Neuronal stem cell (in vitro differentiated cells): ENCODE measurements at regions not wholly inside any gene's neighbourhood (a gene's known extent, or its start where the extent isn't known, plus 50 kb on each side); places are given as distances from the start of the nearest gene placed in this dataset.

Experiments
- DNase-seq: peaks from one replicate; pipeline ENCODE4 v3.0.0-alpha.2; 2013; ENCODE audit warnings: low spot score
- H2AFZ ChIP-seq: one replicate; pipeline ENCODE4 v1.6.1; 2013; ENCODE audit warnings: mild to moderate bottlenecking, low read length, inconsistent platforms
- H2AK5ac ChIP-seq: 2 replicates; pipeline ENCODE4 v1.6.1; 2013; ENCODE audit warnings: low read depth, mild to moderate bottlenecking, inconsistent platforms, low read length, moderate library complexity, mixed read lengths
- H2BK120ac ChIP-seq: 2 replicates; pipeline ENCODE4 v1.6.1; 2013; ENCODE audit warnings: low read depth, mild to moderate bottlenecking, inconsistent platforms, low read length, moderate library complexity, mixed read lengths
- H2BK12ac ChIP-seq: one replicate; pipeline ENCODE4 v1.6.1; 2013; ENCODE audit warnings: low read length, inconsistent platforms
- H2BK15ac ChIP-seq: 2 replicates; pipeline ENCODE4 v1.6.1; 2013; ENCODE audit warnings: mild to moderate bottlenecking, low read length, inconsistent platforms, mixed read lengths
- H2BK5ac ChIP-seq: one replicate; pipeline ENCODE4 v1.6.1; 2013; ENCODE audit warnings: inconsistent platforms, mild to moderate bottlenecking, low read length, moderate library complexity
- H3K14ac ChIP-seq: one replicate; pipeline ENCODE4 v1.6.1; 2013; ENCODE audit warnings: low read length, inconsistent platforms
- H3K18ac ChIP-seq: 2 replicates; pipeline ENCODE4 v1.6.1; 2013; ENCODE audit warnings: low read length, inconsistent platforms
- H3K23ac ChIP-seq: 2 replicates; pipeline ENCODE4 v1.6.1; 2013; ENCODE audit warnings: low read depth, mild to moderate bottlenecking, mixed read lengths, low read length, inconsistent platforms; ENCODE audit not compliant: poor library complexity
- H3K27ac ChIP-seq: replicated peaks from 3 replicates; pipeline ENCODE4 v1.5.1; 2013; ENCODE audit warnings: low read length, inconsistent platforms
- H3K27me3 ChIP-seq, 3 experiments: 2 replicates each; pipeline ENCODE4 v1.6.1; 2013; ENCODE audit warnings: low read length in 3 of 3, mild to moderate bottlenecking in 2 of 3, inconsistent platforms in 1 of 3, low read depth in 1 of 3, mixed read lengths in 1 of 3, moderate library complexity in 1 of 3; ENCODE audit not compliant: control insufficient read depth in 3 of 3, insufficient read depth in 3 of 3
- H3K36me3 ChIP-seq, 2 donors: replicated peaks in 1 of 2; 2 replicates each; pipeline ENCODE4 v1.6.1; 2013; ENCODE audit warnings: low read length in 2 of 2; ENCODE audit not compliant: control insufficient read depth in 2 of 2, insufficient read depth in 2 of 2
- H3K4ac ChIP-seq: 2 replicates; pipeline ENCODE4 v1.6.1; 2013; ENCODE audit warnings: inconsistent platforms, mild to moderate bottlenecking, low read length, moderate library complexity
- H3K4me1 ChIP-seq, 2 donors: 1 replicate in 1 of 2; 2 replicates in 1 of 2; pipeline ENCODE4 v1.6.1; 2013; ENCODE audit warnings: low read length in 2 of 2, low read depth in 1 of 2; ENCODE audit not compliant: control insufficient read depth in 2 of 2, insufficient read depth in 1 of 2
- H3K4me2 ChIP-seq: one replicate; pipeline ENCODE4 v1.6.1; 2013; ENCODE audit warnings: mild to moderate bottlenecking, low read length, inconsistent platforms; ENCODE audit not compliant: insufficient read depth, poor library complexity, severe bottlenecking
- H3K4me3 ChIP-seq, 2 donors: 2 replicates each; pipeline ENCODE4 v1.5.1; 2013; ENCODE audit warnings: low read length in 2 of 2, mild to moderate bottlenecking in 2 of 2, inconsistent platforms in 1 of 2, moderate library complexity in 1 of 2
- H3K79me1 ChIP-seq: one replicate; pipeline ENCODE4 v1.6.1; 2013; ENCODE audit warnings: low read depth, mild to moderate bottlenecking, inconsistent platforms, low read length, moderate library complexity
- H3K9ac ChIP-seq: one replicate; pipeline ENCODE4 v1.6.1; 2013; ENCODE audit warnings: mild to moderate bottlenecking, low read depth, low read length, inconsistent platforms; ENCODE audit not compliant: poor library complexity
- H3K9me3 ChIP-seq, 2 donors: replicated peaks in 1 of 2; 2 replicates each; pipeline versions ENCODE3 to v1.6.1; 2013; ENCODE audit warnings: low read length in 2 of 2, mild to moderate bottlenecking in 2 of 2, inconsistent platforms in 1 of 2, low read depth in 1 of 2, mixed read lengths in 1 of 2, moderate library complexity in 1 of 2; ENCODE audit not compliant: control insufficient read depth in 2 of 2, insufficient read depth in 1 of 2
- H4K8ac ChIP-seq: one replicate; pipeline ENCODE4 v1.6.1; 2013; ENCODE audit warnings: low read depth, mild to moderate bottlenecking, inconsistent platforms, low read length, moderate library complexity
- H4K91ac ChIP-seq: one replicate; pipeline ENCODE4 v1.6.1; 2013; ENCODE audit warnings: low read length, low read depth, mild to moderate bottlenecking, inconsistent platforms; ENCODE audit not compliant: poor library complexity
- WGBS, 2 donors: extraction: QIAGEN DNeasy Blood & Tissue Kit; methylation state at CpG; one replicate each; pipeline ENCODE4 v1.1.7; 2013; ENCODE audit warnings: missing lambda C conversion rate in 2 of 2, mixed read lengths in 1 of 2; ENCODE audit not compliant: insufficient read length in 2 of 2, insufficient replicate concordance in 1 of 2; ENCODE audit errors: extremely low coverage in 2 of 2; 5-methylcytosine and 5-hydroxymethylcytosine counted together

DNA sequence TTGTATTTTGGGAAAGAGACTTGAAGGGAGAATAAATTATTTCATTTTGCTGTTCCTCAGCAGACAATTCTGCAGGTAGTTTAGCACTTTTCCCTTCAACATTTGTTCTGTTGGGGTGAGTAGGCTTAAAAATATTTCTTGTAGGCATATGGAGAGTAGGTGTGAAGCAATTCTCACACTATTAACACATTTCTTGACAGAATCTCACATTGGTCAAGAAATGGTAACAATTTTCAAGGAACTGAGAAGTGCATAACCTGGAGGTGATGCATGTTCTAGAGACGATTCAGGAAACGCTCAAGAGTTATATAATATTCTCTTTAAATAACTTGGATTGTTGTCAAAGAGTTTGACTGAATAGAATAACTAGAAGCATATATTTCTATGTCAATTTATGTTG lies 658.2 kb downstream of the STIM2 start:
- H3K4ac ChIP-seq: no peak overlapping the region
- H2AK5ac ChIP-seq: no peak overlapping the region
- no peak overlapping the region for H4K8ac ChIP-seq
- H3K79me1 ChIP-seq: no peaks in the 10 kb centered on the region
- no peak overlapping the region for H4K91ac ChIP-seq
- WGBS, 2 donors: no CpG with 5 or more reads among the region's 2 CpGs
- no peak overlapping the region for H3K18ac ChIP-seq
- H2BK15ac ChIP-seq: no peak overlapping the region
- no peak overlapping the region for H3K14ac ChIP-seq
- H3K27ac ChIP-seq: no peak overlapping the region
- H3K9me3 ChIP-seq: no peaks in the 10 kb centered on the region
- H3K9ac ChIP-seq: no peak overlapping the region
- no peak overlapping the region for H2BK12ac ChIP-seq
- no peak overlapping the region for H2AFZ ChIP-seq
- H2BK120ac ChIP-seq: no peak overlapping the region
- no peak for DNase-seq
- no peak overlapping the region for H3K4me3 ChIP-seq
- no peaks in the 10 kb centered on the region for H3K36me3 ChIP-seq
- no peaks in the 10 kb centered on the region for H3K27me3 ChIP-seq
- peaks cover 0 to 1% of the 10 kb centered on the region in 2 donors for H3K4me1 ChIP-seq
- H3K4me2 ChIP-seq: no peak overlapping the region
- H2BK5ac ChIP-seq: no peak overlapping the region
- no peak overlapping the region for H3K23ac ChIP-seq

DNA sequence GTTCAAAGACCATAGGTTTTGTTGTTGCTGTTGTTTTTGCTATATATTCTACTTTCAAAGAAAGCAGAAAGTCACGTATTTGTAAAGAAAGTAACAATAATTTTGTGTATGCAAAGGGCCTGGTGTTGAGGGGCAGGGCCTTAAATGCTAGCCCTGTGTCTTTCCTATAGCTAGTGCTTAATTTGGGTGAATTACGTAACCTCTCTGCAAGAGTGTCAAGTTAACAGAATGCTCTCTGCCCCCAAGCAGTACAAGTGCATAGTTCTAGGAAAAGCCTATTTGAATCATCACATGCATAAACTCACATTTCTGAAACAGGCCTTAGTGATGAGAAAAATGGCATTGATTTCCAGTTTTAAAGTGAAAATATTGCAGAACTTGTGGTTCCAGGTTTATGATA lies 663.6 kb downstream of the STIM2 start:
- no peak overlapping the region for H4K8ac ChIP-seq
- H3K4me1 ChIP-seq: peaks cover 0 to 2% of the 10 kb centered on the region in 2 donors
- H3K4me3 ChIP-seq: no peak overlapping the region
- no peak overlapping the region for H3K18ac ChIP-seq
- no peak overlapping the region for H3K9ac ChIP-seq
- H2BK5ac ChIP-seq: no peak overlapping the region
- peak overlapping the region; percentile 11 for H2AFZ ChIP-seq
- no peak overlapping the region for H3K14ac ChIP-seq
- no peak overlapping the region for H4K91ac ChIP-seq
- DNase-seq: no peak
- no peaks in the 10 kb centered on the region for H3K36me3 ChIP-seq
- no peaks in the 10 kb centered on the region for H3K27me3 ChIP-seq
- H3K23ac ChIP-seq: no peak overlapping the region
- no peaks in the 10 kb centered on the region for H3K9me3 ChIP-seq
- H3K4me2 ChIP-seq: no peak overlapping the region
- no peak overlapping the region for H2BK12ac ChIP-seq
- no peaks in the 10 kb centered on the region for H3K79me1 ChIP-seq
- H3K27ac ChIP-seq: no peak overlapping the region
- H2BK120ac ChIP-seq: no peak overlapping the region
- no CpG with 5 or more reads among the region's 2 CpGs for WGBS, 2 donors
- no peak overlapping the region for H2AK5ac ChIP-seq
- H2BK15ac ChIP-seq: no peak overlapping the region
- no peak overlapping the region for H3K4ac ChIP-seq

GRCh38 chr4:27534488-27534887 lies 673.8 kb downstream of the STIM2 start:
- H3K9ac ChIP-seq: no peak overlapping the region
- no peak overlapping the region for H3K27ac ChIP-seq
- DNase-seq: no peak
- no peaks in the 10 kb centered on the region for H3K79me1 ChIP-seq
- H3K14ac ChIP-seq: no peak overlapping the region
- H3K36me3 ChIP-seq: no peaks in the 10 kb centered on the region
- H3K4me2 ChIP-seq: no peak overlapping the region
- no peak overlapping the region for H2BK15ac ChIP-seq
- no peaks in the 10 kb centered on the region for H3K27me3 ChIP-seq
- no peaks in the 10 kb centered on the region for H3K9me3 ChIP-seq
- no peak overlapping the region for H2AK5ac ChIP-seq
- no peak overlapping the region for H2BK5ac ChIP-seq
- H3K4me1 ChIP-seq: no peaks in the 10 kb centered on the region
- H4K91ac ChIP-seq: no peak overlapping the region
- H3K4ac ChIP-seq: no peak overlapping the region
- no peak overlapping the region for H4K8ac ChIP-seq
- H2BK120ac ChIP-seq: no peak overlapping the region
- no peak overlapping the region for H3K23ac ChIP-seq
- no CpG with 5 or more reads among the region's 1 CpG for WGBS, 2 donors
- no peak overlapping the region for H3K18ac ChIP-seq
- no peak overlapping the region for H2AFZ ChIP-seq
- no peak overlapping the region for H2BK12ac ChIP-seq
- no peak overlapping the region for H3K4me3 ChIP-seq

- no peak overlapping the region for H3K4ac ChIP-seq
- no peaks in the 10 kb centered on the region for H3K9me3 ChIP-seq
- no peak overlapping the region for H4K91ac ChIP-seq
- no peak for DNase-seq
- H3K4me3 ChIP-seq: no peak overlapping the region
- H2BK5ac ChIP-seq: no peak overlapping the region
- H3K36me3 ChIP-seq: no peaks in the 10 kb centered on the region
- H3K27me3 ChIP-seq: no peaks in the 10 kb centered on the region
- no CpG with 5 or more reads among the region's 11 CpGs for WGBS, 2 donors
- H3K4me2 ChIP-seq: no peak overlapping the region
- no peak overlapping the region for H3K9ac ChIP-seq
- H3K79me1 ChIP-seq: peaks cover 2% of the 10 kb centered on the region
- H2AK5ac ChIP-seq: no peak overlapping the region
- no peak overlapping the region for H3K18ac ChIP-seq
- H3K4me1 ChIP-seq: no peaks in the 10 kb centered on the region
- H2BK12ac ChIP-seq: no peak overlapping the region
- no peak overlapping the region for H3K27ac ChIP-seq
- H4K8ac ChIP-seq: no peak overlapping the region
- no peak overlapping the region for H2AFZ ChIP-seq
- H3K14ac ChIP-seq: peak overlapping the region; percentile 38
- no peak overlapping the region for H2BK120ac ChIP-seq
- no peak overlapping the region for H2BK15ac ChIP-seq
- no peak overlapping the region for H3K23ac ChIP-seq
These were observed 707.8 kb downstream of the STIM2 start for GRCh38 chr4:27568236-27568951.
